ENCODE measurements at regions not wholly inside any gene's neighbourhood (a gene's known extent, or its start where the extent isn't known, plus 50 kb on each side); places are given as distances from the start of the nearest gene placed in this dataset.

- no peak for DNase-seq (ENCODE audit: low read depth in 2 of 2)
Measured at GRCh38 chr1:117678246-117678977, 72.6 kb downstream of the TENT5C start.

GRCh38 chr1:117679299-117679698, 73.5 kb downstream of the TENT5C start:
- DNase-seq (ENCODE audit: low read depth in 2 of 2), result no peak

- no peak for DNase-seq (ENCODE audit: low read depth in 2 of 2)
Measured at GRCh38 chr1:117679868-117680267, 74.0 kb downstream of the TENT5C start.

- no peak for DNase-seq (ENCODE audit: low read depth in 2 of 2)
Measured at GRCh38 chr1:117680316-117681002, 74.6 kb downstream of the TENT5C start.

GRCh38 chr1:117681093-117681900, 75.4 kb downstream of the TENT5C start:
- no peak for DNase-seq (ENCODE audit: low read depth in 2 of 2)

GRCh38 chr1:117681901-117682250, 76.0 kb downstream of the TENT5C start:
- DNase-seq (ENCODE audit: low read depth in 2 of 2), result no peak

GRCh38 chr1:117682372-117682771, 76.5 kb downstream of the TENT5C start:
- no peak for DNase-seq (ENCODE audit: low read depth in 2 of 2)

- DNase-seq (ENCODE audit: low read depth in 2 of 2), result no peak
Measured at GRCh38 chr1:117683571-117684285, 77.9 kb downstream of the TENT5C start.

- no peak for DNase-seq (ENCODE audit: low read depth in 2 of 2)
Measured at GRCh38 chr1:117685936-117686806, 80.3 kb downstream of the TENT5C start.

- no peak for DNase-seq (ENCODE audit: low read depth in 2 of 2)
Measured at GRCh38 chr1:117686907-117687306, 81.1 kb downstream of the TENT5C start.

- no peak for DNase-seq (ENCODE audit: low read depth in 2 of 2)
Measured at GRCh38 chr1:117689997-117690625, 84.3 kb downstream of the TENT5C start.

- no peak for DNase-seq (ENCODE audit: low read depth in 2 of 2)
Measured at GRCh38 chr1:117691942-117692341, 86.1 kb downstream of the TENT5C start.

- no peak for DNase-seq (ENCODE audit: low read depth in 2 of 2)
Measured at GRCh38 chr1:117694543-117694942, 88.7 kb downstream of the TENT5C start.

GRCh38 chr1:117695796-117696490, 90.1 kb downstream of the TENT5C start:
- peak; percentile 39 to 49 for DNase-seq (ENCODE audit: low read depth in 2 of 2)

GRCh38 chr1:117696561-117696960, 90.7 kb downstream of the TENT5C start:
- peak; percentile 54 to 61 for DNase-seq (ENCODE audit: low read depth in 2 of 2)

- no peak for DNase-seq (ENCODE audit: low read depth in 2 of 2)
Measured at GRCh38 chr1:117697220-117697781, 91.5 kb downstream of the TENT5C start.

GRCh38 chr1:117698398-117699160, 92.7 kb downstream of the TENT5C start:
- no peak for DNase-seq (ENCODE audit: low read depth in 2 of 2)

GRCh38 chr1:117699953-117700352, 94.1 kb downstream of the TENT5C start:
- no peak for DNase-seq (ENCODE audit: low read depth in 2 of 2)

- no peak for DNase-seq (ENCODE audit: low read depth in 2 of 2)
Measured at GRCh38 chr1:117702654-117703053, 96.8 kb downstream of the TENT5C start.

Data from fibroblast of skin of left biceps (primary cell).